Testis (tissue), 2 donors: ENCODE measurements at regions not wholly inside any gene's neighbourhood (a gene's known extent, or its start where the extent isn't known, plus 50 kb on each side); places are given as distances from the start of the nearest gene placed in this dataset.

Experiments used
- CTCF ChIP-seq, 3 experiments: fragments of 450-650 bp in 2 of 3; fragments of 200-600 bp in 1 of 3; sonication (generic) in 1 of 3; IDR thresholded peaks; one replicate each; pipeline ENCODE4 v1.5.1; 2016 to 2019; ENCODE audit warnings: antibody characterized with exemption in 3 of 3, mild to moderate bottlenecking in 2 of 3, moderate library complexity in 1 of 3
- POLR2A ChIP-seq: fragments of 450-650 bp; IDR thresholded peaks from one replicate; pipeline ENCODE4 v1.6.1; 2017; ENCODE audit warnings: antibody characterized with exemption, mild to moderate bottlenecking, moderate library complexity

GRCh38 chr7:155168597-155169480 lies 98.7 kb downstream of the HTR5A start:
- TF ChIP-seq CTCF (IDR thresholded peaks at IDR 0.05) (no peak), POLR2A (no peak)
